ENCODE measurements at regions not wholly inside any gene's neighbourhood (a gene's known extent, or its start where the extent isn't known, plus 50 kb on each side); places are given as distances from the start of the nearest gene placed in this dataset.

DNA sequence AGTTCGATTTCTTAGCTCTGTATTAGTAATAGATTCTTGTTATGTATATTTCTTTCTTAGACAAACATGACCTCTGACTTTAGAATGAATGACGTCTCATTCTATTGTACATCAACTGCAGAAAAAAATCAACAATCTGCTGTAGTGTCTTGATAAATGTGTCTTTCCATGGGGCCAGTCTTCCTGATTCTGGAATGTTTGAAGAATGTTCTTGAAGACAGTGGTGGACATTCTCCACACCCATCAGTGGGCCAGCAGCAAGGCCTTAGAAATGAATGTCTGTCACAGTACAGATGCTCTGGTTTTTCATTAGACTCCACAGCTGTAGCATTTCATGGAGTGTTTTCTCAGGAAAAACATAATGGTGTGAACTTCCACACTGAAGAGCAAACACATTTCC, 63.2 kb upstream of the FAM47B start:
- H3K4me1 ChIP-seq (ENCODE audit: insufficient read depth), result peaks cover 49% of the 10 kb centered on the region
- H3K9me3 ChIP-seq (ENCODE audit: low read depth), result no peaks in the 10 kb centered on the region
- in situ Hi-C loops (cut with MboI), result loop anchor here (25.0 kb wide), 1 partner anchor 217 kb away; the partner anchor contains the start of gene TMEM47
- TF ChIP-seq EZH2phosphoT487 (IDR thresholded peaks at IDR 0.05; ENCODE audit: insufficient read depth, low read depth) (no peak), EZH2 (IDR thresholded peaks at IDR 0.05; ENCODE audit: insufficient read depth, poor library complexity, severe bottlenecking) (no peak)
- no peak overlapping the region for H2AFZ ChIP-seq
- H3K9ac ChIP-seq, result no peak overlapping the region
- no peaks in the 10 kb centered on the region for H3K79me2 ChIP-seq (ENCODE audit: insufficient read depth)
- H3K27me3 ChIP-seq (replicated peaks; ENCODE audit: insufficient read depth), result no peaks in the 10 kb centered on the region
- H3K9me2 ChIP-seq (ENCODE audit: insufficient read depth), result no peaks in the 10 kb centered on the region
- H3K36me3 ChIP-seq (ENCODE audit: low read depth), result no peaks in the 10 kb centered on the region
- no peaks in the 10 kb centered on the region for H4K20me1 ChIP-seq (ENCODE audit: insufficient read depth)
- no peak overlapping the region for H3K4me2 ChIP-seq (ENCODE audit: unreplicated experiment)
- no peak overlapping the region for H3K27ac ChIP-seq
- 84 to 90% methylated on average over 2 of the region's 2 CpGs for WGBS, 2 experiments (ENCODE audit: low coverage in 1 of 2, low lambda C conversion rate in 2 of 2, missing lambda C conversion rate in 2 of 2)
- no peak overlapping the region for H3K4me3 ChIP-seq
- peaks cover 19% of the 10 kb centered on the region for H3F3A ChIP-seq (ENCODE audit: insufficient read depth)
- DNase-seq, result no peak

- no peak overlapping the region for H3K27ac ChIP-seq
- H3K9me3 ChIP-seq (ENCODE audit: low read depth), result no peaks in the 10 kb centered on the region
- no peaks in the 10 kb centered on the region for H4K20me1 ChIP-seq (ENCODE audit: insufficient read depth)
- no peak overlapping the region for H3K4me3 ChIP-seq
- 95 to 100% methylated on average over 2 to 4 of the region's 4 CpGs for WGBS, 2 experiments (ENCODE audit: low coverage in 1 of 2, low lambda C conversion rate in 2 of 2, missing lambda C conversion rate in 2 of 2)
- peaks cover 49% of the 10 kb centered on the region for H3K4me1 ChIP-seq (ENCODE audit: insufficient read depth)
- peaks cover 21% of the 10 kb centered on the region for H3F3A ChIP-seq (ENCODE audit: insufficient read depth)
- H3K27me3 ChIP-seq (replicated peaks; ENCODE audit: insufficient read depth), result no peaks in the 10 kb centered on the region
- no peak overlapping the region for H3K9ac ChIP-seq
- no peaks in the 10 kb centered on the region for H3K79me2 ChIP-seq (ENCODE audit: insufficient read depth)
- H3K9me2 ChIP-seq (ENCODE audit: insufficient read depth), result no peaks in the 10 kb centered on the region
- H3K36me3 ChIP-seq (ENCODE audit: low read depth), result no peaks in the 10 kb centered on the region
- TF ChIP-seq EZH2phosphoT487 (IDR thresholded peaks at IDR 0.05; ENCODE audit: insufficient read depth, low read depth), result no peak
- no peak for TF ChIP-seq EZH2 (IDR thresholded peaks at IDR 0.05; ENCODE audit: insufficient read depth, poor library complexity, severe bottlenecking)
- peak overlapping the region; percentile 53 for H3K4me2 ChIP-seq (ENCODE audit: unreplicated experiment)
- in situ Hi-C loops (cut with MboI), result loop anchor here (25.0 kb wide), 1 partner anchor 218 kb away; the partner anchor contains the start of gene TMEM47
- no peak overlapping the region for H2AFZ ChIP-seq
- no peak for DNase-seq
Measured at GRCh38 chrX:34879886-34880285, 62.7 kb upstream of the FAM47B start.

DNA sequence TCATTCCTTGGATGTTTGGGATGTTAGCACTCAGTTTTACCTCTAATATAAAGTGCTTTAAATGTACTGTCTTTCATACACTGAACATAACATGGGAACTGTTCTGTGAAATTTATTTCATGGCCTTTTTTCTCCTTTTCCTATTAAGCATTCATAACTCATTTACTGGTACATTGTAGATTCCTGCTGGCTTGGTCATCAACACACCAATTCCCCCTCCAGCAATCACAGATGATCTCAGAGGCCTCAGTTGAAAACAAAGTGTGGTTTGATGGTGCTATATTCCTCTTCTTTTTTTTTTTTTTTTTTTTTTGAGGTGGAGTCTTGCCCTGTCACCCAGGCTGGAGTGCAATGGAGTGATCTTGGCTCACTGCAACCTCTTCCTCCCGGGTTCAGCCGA, 61.9 kb upstream of the FAM47B start:
- Histone ChIP-seq H3K27me3 (replicated peaks; ENCODE audit: insufficient read depth) (no peaks in the 10 kb centered on the region), H3K9me3 (ENCODE audit: low read depth) (no peaks in the 10 kb centered on the region), H3K4me1 (ENCODE audit: insufficient read depth) (peaks cover 48% of the 10 kb centered on the region), H3K4me3 (no peak overlapping the region), H4K20me1 (ENCODE audit: insufficient read depth) (no peaks in the 10 kb centered on the region), H3K4me2 (ENCODE audit: unreplicated experiment) (peak overlapping the region; percentile 53), H3K27ac (peak overlapping the region; percentile 30; the same call in 1 of the 2 replicates), H3K79me2 (ENCODE audit: insufficient read depth) (no peaks in the 10 kb centered on the region), H3K9ac (no peak overlapping the region), H3F3A (ENCODE audit: insufficient read depth) (peaks cover 24% of the 10 kb centered on the region; the same call in 1 of the 2 replicates), H2AFZ (no peak overlapping the region), H3K36me3 (ENCODE audit: low read depth) (no peaks in the 10 kb centered on the region), H3K9me2 (ENCODE audit: insufficient read depth) (no peaks in the 10 kb centered on the region)
- TF ChIP-seq EZH2phosphoT487 (IDR thresholded peaks at IDR 0.05; ENCODE audit: insufficient read depth, low read depth) (no peak), EZH2 (IDR thresholded peaks at IDR 0.05; ENCODE audit: insufficient read depth, poor library complexity, severe bottlenecking) (no peak)
- in situ Hi-C loops (cut with MboI), result loop anchor here (25.0 kb wide), 1 partner anchor 218 kb away; the partner anchor contains the start of gene TMEM47
- DNase-seq, result peak; percentile 68
- WGBS, 2 experiments (ENCODE audit: low coverage in 1 of 2, low lambda C conversion rate in 2 of 2, missing lambda C conversion rate in 2 of 2), result 68% methylated on average over 2 of the region's 2 CpGs; no CpG with 5 or more reads in 1 of the 2 experiments

DNA sequence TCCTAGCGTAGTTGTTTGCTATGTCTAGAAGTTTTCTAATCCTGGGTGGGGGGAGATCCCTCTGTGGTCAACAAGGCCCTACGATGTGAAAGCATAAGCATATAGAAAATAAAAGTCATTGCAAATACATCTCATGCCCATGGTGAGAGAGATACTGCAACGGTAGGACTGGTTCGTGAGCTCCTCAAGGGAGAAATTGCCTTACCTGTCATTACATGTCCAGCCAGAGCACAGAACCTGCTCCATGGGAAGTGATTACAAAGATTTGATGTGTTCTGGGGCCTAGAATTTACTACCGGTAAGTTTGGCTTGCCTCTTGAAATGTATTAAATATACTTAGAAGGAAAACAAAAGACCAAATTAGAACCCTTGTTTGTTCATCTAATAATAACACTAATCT, 60.9 kb upstream of the FAM47B start:
- in situ Hi-C loops (cut with MboI), result loop anchor here (25.0 kb wide), 1 partner anchor 219 kb away; the partner anchor contains the start of gene TMEM47
- Histone ChIP-seq H3K27me3 (replicated peaks; ENCODE audit: insufficient read depth) (no peaks in the 10 kb centered on the region), H3K9me2 (ENCODE audit: insufficient read depth) (no peaks in the 10 kb centered on the region), H3K4me2 (ENCODE audit: unreplicated experiment) (no peak overlapping the region), H3K9me3 (ENCODE audit: low read depth) (no peaks in the 10 kb centered on the region), H2AFZ (no peak overlapping the region), H3K4me3 (no peak overlapping the region), H4K20me1 (ENCODE audit: insufficient read depth) (no peaks in the 10 kb centered on the region), H3K27ac (no peak overlapping the region), H3F3A (ENCODE audit: insufficient read depth) (peaks cover 24% of the 10 kb centered on the region; the same call in 1 of the 2 replicates), H3K4me1 (ENCODE audit: insufficient read depth) (peaks cover 51% of the 10 kb centered on the region), H3K36me3 (ENCODE audit: low read depth) (no peaks in the 10 kb centered on the region), H3K79me2 (ENCODE audit: insufficient read depth) (no peaks in the 10 kb centered on the region), H3K9ac (no peak overlapping the region)
- 97 to 99% methylated on average over 5 of the region's 5 CpGs for WGBS, 2 experiments (ENCODE audit: low coverage in 1 of 2, low lambda C conversion rate in 2 of 2, missing lambda C conversion rate in 2 of 2)
- DNase-seq, result no peak
- TF ChIP-seq EZH2phosphoT487 (IDR thresholded peaks at IDR 0.05; ENCODE audit: insufficient read depth, low read depth), result no peak
- no peak for TF ChIP-seq EZH2 (IDR thresholded peaks at IDR 0.05; ENCODE audit: insufficient read depth, poor library complexity, severe bottlenecking)
